ENCODE measurements at regions not wholly inside any gene's neighbourhood (a gene's known extent, or its start where the extent isn't known, plus 50 kb on each side); places are given as distances from the start of the nearest gene placed in this dataset.

- DNase-seq (ENCODE audit: low read depth, low spot score): no peak
These were observed 372.4 kb upstream of the ATP5MC3 start for GRCh38 chr2:175553910-175554309.

More at GRCh38 chr2:175553910-175554309, 372.4 kb upstream of the ATP5MC3 start:
- no peaks in the 10 kb centered on the region for H3K36me3 ChIP-seq (ENCODE audit: control insufficient read depth in 1 of 2, insufficient read depth in 2 of 2, low read length in 2 of 2)
- H2AFZ ChIP-seq (ENCODE audit: low read depth, low read length, poor library complexity, severe bottlenecking): no peak overlapping the region
- no peak overlapping the region for H3K4me3 ChIP-seq (replicated peaks in 1 of 2; ENCODE audit: low read depth in 1 of 2, low read length in 2 of 2)
- H3K4me2 ChIP-seq (ENCODE audit: low read length): no peak overlapping the region
- H3K79me2 ChIP-seq (ENCODE audit: insufficient read depth, low read length): no peaks in the 10 kb centered on the region
- H3K27ac ChIP-seq (ENCODE audit: low read depth, low read length): no peak overlapping the region
- no TSS peak for BruUV-seq (replicated peaks)
- H4K20me1 ChIP-seq (ENCODE audit: insufficient read depth): no peaks in the 10 kb centered on the region
- no peak for ATAC-seq
- no peak overlapping the region for H3K9ac ChIP-seq (ENCODE audit: low read length)
- intact Hi-C loops (cut with micrococcal nuclease): no loop called here
- H3K9me2 ChIP-seq (ENCODE audit: insufficient read depth): no peaks in the 10 kb centered on the region
- CTCF ChIA-PET: no interaction called here
- TF ChIP-seq EGR1 (IDR thresholded peaks at IDR 0.05; ENCODE audit: low read depth): no peak
- no peak for TF ChIP-seq MAX (IDR thresholded peaks at IDR 0.05)
- TF ChIP-seq REST (IDR thresholded peaks at IDR 0.05; ENCODE audit: low read depth): no peak
- TF ChIP-seq EZH2 (IDR thresholded peaks at IDR 0.05): no peak
- no peak for TF ChIP-seq CBX3 (IDR thresholded peaks at IDR 0.05; ENCODE audit: low read depth)
- no peak for TF ChIP-seq RAD21 (IDR thresholded peaks at IDR 0.05; ENCODE audit: low read depth)
- no peak for TF ChIP-seq FOSL1 (IDR thresholded peaks at IDR 0.05; ENCODE audit: low read depth)
- no peak for TF ChIP-seq JUND (IDR thresholded peaks at IDR 0.05)
- TF ChIP-seq TCF7L2 (IDR thresholded peaks at IDR 0.05; ENCODE audit: borderline replicate concordance, extremely low read depth, insufficient read depth, insufficient read length): no peak
- TF ChIP-seq ELF1 (IDR thresholded peaks at IDR 0.05; ENCODE audit: borderline replicate concordance, low read depth): no peak
- TF ChIP-seq YY1 (IDR thresholded peaks at IDR 0.05; ENCODE audit: extremely low read depth, insufficient replicate concordance, low read depth, low read length): no peak
- TF ChIP-seq POLR2AphosphoS5 (IDR thresholded peaks at IDR 0.05; ENCODE audit: low read depth, low read length): no peak
- no peak for TF ChIP-seq ATF3 (IDR thresholded peaks at IDR 0.05)
- no peak for TF ChIP-seq CEBPB (IDR thresholded peaks at IDR 0.05; ENCODE audit: low read depth)
- no peak for TF ChIP-seq SRF (IDR thresholded peaks at IDR 0.05; ENCODE audit: low read depth)
- no peak for TF ChIP-seq ZFX (IDR thresholded peaks at IDR 0.05)
- TF ChIP-seq SIN3A (IDR thresholded peaks at IDR 0.05; ENCODE audit: low read depth): no peak
- POLR2A ChIA-PET: no interaction called here
- H3K27me3 ChIP-seq (ENCODE audit: insufficient read depth, low read length): no peaks in the 10 kb centered on the region; the same call in 1 of the 2 replicates
- RAD21 ChIA-PET (ENCODE audit: low non-redundant PET in 1 of 2, low total read pairs in 2 of 2, uncharacterized antibody in 2 of 2, unreplicated experiment in 2 of 2): no interaction called here
- no peaks in the 10 kb centered on the region for H3K4me1 ChIP-seq (ENCODE audit: control insufficient read depth in 1 of 2, insufficient read depth in 2 of 2, low read length in 2 of 2)
- H3K9me3 ChIP-seq (ENCODE audit: control insufficient read depth in 1 of 2, insufficient read depth in 1 of 2, low read depth in 1 of 2, low read length in 2 of 2): no peaks in the 10 kb centered on the region
